OCI-LY7 (cell line): ENCODE measurements at regions not wholly inside any gene's neighbourhood (a gene's known extent, or its start where the extent isn't known, plus 50 kb on each side); places are given as distances from the start of the nearest gene placed in this dataset.

Experiments
- EZH2phosphoT487 ChIP-seq: fragments of 200-600 bp; sonication (generic); IDR thresholded peaks from 2 replicates; pipeline ENCODE4 v1.6.1; 2018; ENCODE audit warnings: low read depth, borderline replicate concordance, mild to moderate bottlenecking, mixed run types, antibody characterized with exemption, low read length, moderate library complexity, mixed read lengths
- TF ChIP-seq, protein P1 (sequence below): fragments of 200-600 bp; sonication (generic); conservative IDR thresholded peaks from 2 replicates; pipeline ENCODE4 v1.5.1; 2014; ENCODE audit warnings: mild to moderate bottlenecking, antibody characterized with exemption, low read length, moderate library complexity, mixed read lengths

DNA sequence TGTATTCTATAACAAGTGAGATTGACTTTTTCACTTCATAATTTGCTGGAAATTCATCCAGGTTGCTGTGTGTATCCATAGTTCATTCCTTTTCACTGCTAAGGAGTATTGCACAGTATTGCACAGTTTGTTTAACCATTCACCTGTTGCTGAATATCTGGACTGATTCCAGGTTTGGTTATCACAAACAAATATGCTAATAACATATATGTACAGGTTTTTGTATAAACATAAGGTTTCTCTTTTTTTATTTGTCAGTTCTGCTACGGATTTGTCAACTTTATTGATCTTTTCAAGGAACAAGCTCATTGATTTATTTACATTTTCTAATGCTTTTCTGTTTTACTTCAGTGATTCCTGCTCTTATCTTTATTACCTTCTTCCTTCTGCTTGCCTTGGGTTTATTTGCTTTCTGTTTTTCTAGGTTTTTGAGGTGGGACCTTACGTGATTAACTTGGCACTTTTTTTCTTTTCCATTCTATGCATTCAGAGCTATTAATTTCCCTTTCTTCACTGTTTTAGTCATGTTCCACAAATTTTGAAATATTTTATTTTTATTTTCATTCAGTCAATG is 117.0 kb upstream of the OGFRL1 start:
- TF ChIP-seq, protein P1, sequence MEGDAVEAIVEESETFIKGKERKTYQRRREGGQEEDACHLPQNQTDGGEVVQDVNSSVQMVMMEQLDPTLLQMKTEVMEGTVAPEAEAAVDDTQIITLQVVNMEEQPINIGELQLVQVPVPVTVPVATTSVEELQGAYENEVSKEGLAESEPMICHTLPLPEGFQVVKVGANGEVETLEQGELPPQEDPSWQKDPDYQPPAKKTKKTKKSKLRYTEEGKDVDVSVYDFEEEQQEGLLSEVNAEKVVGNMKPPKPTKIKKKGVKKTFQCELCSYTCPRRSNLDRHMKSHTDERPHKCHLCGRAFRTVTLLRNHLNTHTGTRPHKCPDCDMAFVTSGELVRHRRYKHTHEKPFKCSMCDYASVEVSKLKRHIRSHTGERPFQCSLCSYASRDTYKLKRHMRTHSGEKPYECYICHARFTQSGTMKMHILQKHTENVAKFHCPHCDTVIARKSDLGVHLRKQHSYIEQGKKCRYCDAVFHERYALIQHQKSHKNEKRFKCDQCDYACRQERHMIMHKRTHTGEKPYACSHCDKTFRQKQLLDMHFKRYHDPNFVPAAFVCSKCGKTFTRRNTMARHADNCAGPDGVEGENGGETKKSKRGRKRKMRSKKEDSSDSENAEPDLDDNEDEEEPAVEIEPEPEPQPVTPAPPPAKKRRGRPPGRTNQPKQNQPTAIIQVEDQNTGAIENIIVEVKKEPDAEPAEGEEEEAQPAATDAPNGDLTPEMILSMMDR, result no peak
- no peak for TF ChIP-seq EZH2phosphoT487
